BJ (cell line): ENCODE measurements at regions not wholly inside any gene's neighbourhood (a gene's known extent, or its start where the extent isn't known, plus 50 kb on each side); places are given as distances from the start of the nearest gene placed in this dataset.

Experiments
- CTCF ChIA-PET: fragments of 350-600 bp; formaldehyde crosslinking; extraction: SDS; loops from one replicate; lab custom pipeline; 2021; ENCODE audit warnings: antibody characterized with exemption, inconsistent platforms; lab: Yijun Ruan, JAX
- POLR2A ChIA-PET: fragments of 300-600 bp; sonication (Branson Sonifier 250); formaldehyde crosslinking; extraction: SDS; loops from one replicate; lab custom pipeline; 2021; ENCODE audit warnings: antibody characterized with exemption; lab: Charles Lee
- DNase-seq: peaks from one replicate; pipeline ENCODE4 v3.0.0-alpha.2; 2011; ENCODE audit warnings: low read depth
- H3K27me3 ChIP-seq: 2 replicates; pipeline ENCODE4 v1.6.0; 2011; ENCODE audit warnings: low read length; ENCODE audit not compliant: control insufficient read depth, insufficient read depth
- H3K36me3 ChIP-seq: 2 replicates; pipeline ENCODE4 v1.5.1; 2011; ENCODE audit warnings: low read length; ENCODE audit not compliant: control insufficient read depth, insufficient read depth
- H3K4me3 ChIP-seq: 2 replicates; pipeline ENCODE4 v1.5.1; 2011; ENCODE audit warnings: low read depth, mild to moderate bottlenecking, control low read depth, low read length
- CTCF ChIP-seq: IDR thresholded peaks from 2 replicates; pipeline ENCODE4 v1.5.1; 2011; ENCODE audit warnings: low read depth, mild to moderate bottlenecking, control low read depth, inconsistent platforms, low read length, moderate library complexity; ENCODE audit not compliant: insufficient read depth

- Histone ChIP-seq H3K27me3 (no peaks in the 10 kb centered on the region), H3K4me3 (no peak overlapping the region), H3K36me3 (no peaks in the 10 kb centered on the region)
- no peak for TF ChIP-seq CTCF
- ChIA-PET POLR2A (no interaction called here), CTCF (no interaction called here)
- no peak for DNase-seq
Observed at GRCh38 chr2:116456429-116456828, 1358.1 kb upstream of the DDX18 start.

GRCh38 chr2:116467243-116467642 is 1347.2 kb upstream of the DDX18 start:
- Histone ChIP-seq H3K27me3 (no peaks in the 10 kb centered on the region), H3K36me3 (no peaks in the 10 kb centered on the region), H3K4me3 (no peak overlapping the region)
- CTCF ChIA-PET, result no interaction called here
- POLR2A ChIA-PET, result no interaction called here
- no peak for TF ChIP-seq CTCF
- no peak for DNase-seq

- ChIA-PET POLR2A (no interaction called here), CTCF (no interaction called here)
- no peak for DNase-seq
- no peak for TF ChIP-seq CTCF
- Histone ChIP-seq H3K4me3 (no peak overlapping the region), H3K27me3 (no peaks in the 10 kb centered on the region), H3K36me3 (no peaks in the 10 kb centered on the region)
Observed at GRCh38 chr2:116477229-116477628, 1337.3 kb upstream of the DDX18 start.

- DNase-seq, result no peak
Observed at GRCh38 chr2:116487336-116487735, 1327.2 kb upstream of the DDX18 start.

GRCh38 chr2:116489292-116489691 is 1325.2 kb upstream of the DDX18 start:
- no peaks in the 10 kb centered on the region for H3K27me3 ChIP-seq
- ChIA-PET CTCF (no interaction called here), POLR2A (no interaction called here)
- H3K4me3 ChIP-seq, result no peak overlapping the region
- H3K36me3 ChIP-seq, result no peaks in the 10 kb centered on the region
- no peak for DNase-seq
- no peak for TF ChIP-seq CTCF

More at GRCh38 chr2:116487336-116487735, 1327.2 kb upstream of the DDX18 start:
- POLR2A ChIA-PET, result no interaction called here
- CTCF ChIA-PET, result no interaction called here
- TF ChIP-seq CTCF, result no peak
- Histone ChIP-seq H3K4me3 (no peak overlapping the region), H3K27me3 (no peaks in the 10 kb centered on the region), H3K36me3 (no peaks in the 10 kb centered on the region)
